Natural killer cell treated with Interleukin-12 subunit alpha and Interleukin-12 subunit beta and Interleukin-15 and Interleukin-18, amount 100 ng/mL, for 72 hours (primary cell): ENCODE measurements at regions not wholly inside any gene's neighbourhood (a gene's known extent, or its start where the extent isn't known, plus 50 kb on each side); places are given as distances from the start of the nearest gene placed in this dataset.
A peak's percentile ranks its signal among the peaks of the same experiment; 100 is the strongest.

Source experiments
- ATAC-seq, 2 donors: fragments of 150-1000 bp; cut with Tn5 transposase in 1 of 2; sonication (Bioruptor Pico), chemical (Tn5 transposase) in 1 of 2; 2 replicates each; pipeline ENCODE4 v1.10.0; 2021
- DNase-seq: peaks from one replicate; pipeline ENCODE4 v3.0.0; 2022; ENCODE audit warnings: low spot score
- H3K27ac Mint-ChIP-seq, 2 donors: 1 replicate in 1 of 2; 2 replicates in 1 of 2; pipeline ENCODE4 v1.8.0; 2022; ENCODE audit warnings: mixed read lengths in 2 of 2, mild to moderate bottlenecking in 1 of 2, moderate library complexity in 1 of 2
- H3K27me3 Mint-ChIP-seq, 2 donors: 1 replicate in 1 of 2; 2 replicates in 1 of 2; pipeline ENCODE4 v1.8.0; 2022; ENCODE audit warnings: mixed read lengths in 2 of 2
- H3K36me3 Mint-ChIP-seq: one replicate; pipeline ENCODE4 v1.8.0; 2022; ENCODE audit warnings: mixed read lengths
- H3K4me1 Mint-ChIP-seq, 2 donors: 1 replicate in 1 of 2; 2 replicates in 1 of 2; pipeline ENCODE4 v1.8.0; 2022; ENCODE audit warnings: low read depth in 2 of 2, mixed read lengths in 2 of 2, mild to moderate bottlenecking in 1 of 2
- H3K4me3 Mint-ChIP-seq: one replicate; pipeline ENCODE4 v1.8.0; 2022; ENCODE audit warnings: mixed read lengths
- H3K9me3 Mint-ChIP-seq: 2 replicates; pipeline ENCODE4 v1.8.0; 2022; ENCODE audit warnings: mixed read lengths

DNA sequence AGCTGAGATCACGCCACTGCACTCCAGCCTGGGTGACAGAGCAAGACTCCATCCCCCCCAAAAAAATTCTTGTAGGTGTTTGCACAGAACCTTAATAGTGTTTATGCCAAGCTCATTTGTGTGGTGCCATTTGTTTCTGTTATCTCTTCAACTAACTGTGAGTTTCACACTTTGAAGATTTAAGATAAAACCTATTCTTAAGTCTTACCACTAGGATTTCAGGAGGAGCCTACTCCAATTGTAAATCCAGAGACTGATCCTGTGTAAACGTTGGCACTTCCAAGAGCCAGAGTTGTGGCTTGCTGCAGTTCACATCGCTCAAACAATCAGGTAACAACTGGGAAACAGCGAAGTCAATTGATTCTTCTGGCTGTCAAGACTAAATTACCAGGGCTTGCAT is 242.4 kb upstream of the SATB1 start:
- no peak for DNase-seq
- H3K27me3 Mint-ChIP-seq: no peaks in the 10 kb centered on the region
- H3K36me3 Mint-ChIP-seq: peaks cover 16% of the 10 kb centered on the region
- H3K27ac Mint-ChIP-seq: peak overlapping the region in 1 of 2 donors; percentile 93
- H3K4me1 Mint-ChIP-seq: peaks cover 35 to 37% of the 10 kb centered on the region in 2 donors
- peaks cover 6% of the 10 kb centered on the region for H3K9me3 Mint-ChIP-seq
- no peak overlapping the region for H3K4me3 Mint-ChIP-seq
- no peak for ATAC-seq

DNA sequence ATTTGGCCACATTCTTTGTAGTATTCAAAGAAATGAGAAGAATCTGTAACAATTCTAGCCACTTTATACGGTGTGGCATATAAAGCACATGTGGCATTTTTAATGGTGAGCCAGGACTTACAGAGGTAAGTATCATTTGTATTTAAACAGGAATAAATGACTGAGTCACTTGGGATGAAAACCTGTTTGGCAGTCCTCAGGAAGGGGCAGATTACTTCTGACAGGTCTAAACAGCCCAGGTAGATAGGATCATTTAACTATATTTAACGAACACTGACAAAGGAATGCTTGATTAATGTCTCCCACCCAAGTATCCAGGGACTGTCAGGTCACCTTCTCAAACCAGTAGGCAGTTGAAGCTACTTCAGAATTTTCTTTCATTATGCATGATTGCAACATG is 241.5 kb upstream of the SATB1 start:
- DNase-seq: no peak
- Mint-ChIP-seq H3K4me3 (no peak overlapping the region), H3K4me1 (peaks cover 33 to 34% of the 10 kb centered on the region in 2 donors), H3K27ac (peak overlapping the region in 1 of 2 donors; percentile 21), H3K36me3 (peaks cover 16% of the 10 kb centered on the region), H3K27me3 (no peaks in the 10 kb centered on the region), H3K9me3 (peaks cover 10% of the 10 kb centered on the region)
- ATAC-seq: no peak

GRCh38 chr3:18660059-18660458 is 234.9 kb upstream of the SATB1 start:
- H3K4me3 Mint-ChIP-seq: peak overlapping the region; percentile 25
- H3K9me3 Mint-ChIP-seq: peaks cover 9% of the 10 kb centered on the region
- no peak for DNase-seq
- H3K27ac Mint-ChIP-seq: peak overlapping the region; percentile 89 to 94
- peaks cover 45 to 57% of the 10 kb centered on the region in 2 donors for H3K4me1 Mint-ChIP-seq
- peak; percentile 74 to 82 for ATAC-seq
- no peaks in the 10 kb centered on the region for H3K27me3 Mint-ChIP-seq
- peaks cover 19% of the 10 kb centered on the region for H3K36me3 Mint-ChIP-seq

- H3K9me3 Mint-ChIP-seq: peaks cover 9% of the 10 kb centered on the region
- no peak for DNase-seq
- peaks cover 48 to 62% of the 10 kb centered on the region in 2 donors for H3K4me1 Mint-ChIP-seq
- peak overlapping the region; percentile 64 for H3K4me3 Mint-ChIP-seq
- peak in 1 of 2 donors; percentile 72 for ATAC-seq
- peak overlapping the region; percentile 89 to 94 for H3K27ac Mint-ChIP-seq
- H3K27me3 Mint-ChIP-seq: no peaks in the 10 kb centered on the region
- peaks cover 20% of the 10 kb centered on the region for H3K36me3 Mint-ChIP-seq
Measured at GRCh38 chr3:18657858-18658820, 233.0 kb upstream of the SATB1 start.

GRCh38 chr3:18656866-18657265 is 231.7 kb upstream of the SATB1 start:
- no peak for ATAC-seq
- Mint-ChIP-seq H3K27me3 (no peaks in the 10 kb centered on the region), H3K4me3 (peak overlapping the region; percentile 64), H3K27ac (peak overlapping the region; percentile 89 to 94), H3K36me3 (peaks cover 24% of the 10 kb centered on the region), H3K4me1 (peaks cover 49 to 72% of the 10 kb centered on the region in 2 donors), H3K9me3 (peaks cover 8% of the 10 kb centered on the region)
- DNase-seq: no peak

- peaks cover 24% of the 10 kb centered on the region for H3K36me3 Mint-ChIP-seq
- H3K4me1 Mint-ChIP-seq: peaks cover 47 to 72% of the 10 kb centered on the region in 2 donors
- peak overlapping the region; percentile 64 for H3K4me3 Mint-ChIP-seq
- H3K27me3 Mint-ChIP-seq: no peaks in the 10 kb centered on the region
- ATAC-seq: peak in 1 of 2 donors; percentile 52
- DNase-seq: no peak
- H3K27ac Mint-ChIP-seq: peak overlapping the region; percentile 89 to 94
- H3K9me3 Mint-ChIP-seq: peaks cover 8% of the 10 kb centered on the region
Measured at GRCh38 chr3:18656410-18656809, 231.3 kb upstream of the SATB1 start.

DNA sequence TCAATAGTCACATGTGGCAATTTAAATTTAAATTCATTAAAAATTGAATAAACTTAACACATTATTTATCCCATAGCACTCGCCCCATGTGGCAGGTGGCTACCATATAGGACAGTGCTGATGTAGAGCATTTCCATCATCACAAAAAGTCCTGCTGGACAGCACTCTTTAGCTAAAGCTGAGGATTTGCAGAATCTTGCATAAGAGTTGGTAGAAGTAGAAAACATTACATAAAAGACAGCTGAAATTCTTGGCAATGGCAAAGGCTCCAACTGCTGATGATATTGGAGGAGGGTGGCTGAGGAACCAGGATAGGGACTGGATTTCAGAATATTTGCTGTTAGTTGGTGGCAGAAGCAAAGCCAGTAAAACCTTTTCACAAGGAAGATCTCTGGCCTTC is 230.7 kb upstream of the SATB1 start:
- DNase-seq (no peak), ATAC-seq (no peak)
- H3K36me3 Mint-ChIP-seq: peaks cover 18% of the 10 kb centered on the region
- peaks cover 4% of the 10 kb centered on the region for H3K9me3 Mint-ChIP-seq
- H3K27ac Mint-ChIP-seq: peak overlapping the region; percentile 89 to 94
- H3K4me1 Mint-ChIP-seq: peaks cover 42 to 70% of the 10 kb centered on the region in 2 donors
- no peaks in the 10 kb centered on the region for H3K27me3 Mint-ChIP-seq
- peak overlapping the region; percentile 64 for H3K4me3 Mint-ChIP-seq

DNA sequence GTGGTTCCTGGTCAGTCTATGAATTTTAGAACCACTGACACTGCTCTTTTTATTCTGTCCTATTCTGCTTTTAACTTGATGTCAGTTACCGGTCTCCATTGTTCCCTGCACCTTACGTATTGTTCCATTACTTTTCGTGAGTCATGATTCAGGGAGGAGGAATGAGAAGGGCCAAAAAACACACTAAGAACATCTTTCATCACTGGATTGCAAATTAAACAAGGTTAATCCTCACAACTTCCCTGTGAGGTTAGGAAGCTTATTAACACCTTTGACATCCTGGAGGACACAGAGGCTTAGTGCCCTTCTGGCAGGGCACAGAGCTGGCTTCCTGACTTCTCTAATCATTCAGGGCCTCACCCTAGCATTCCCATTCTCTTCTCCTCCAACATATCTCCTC is 227.6 kb upstream of the SATB1 start:
- DNase-seq (no peak), ATAC-seq (no peak)
- Mint-ChIP-seq H3K4me3 (no peak overlapping the region), H3K36me3 (peaks cover 18% of the 10 kb centered on the region), H3K27me3 (no peaks in the 10 kb centered on the region), H3K27ac (peak overlapping the region; percentile 88 to 94), H3K4me1 (peaks cover 48 to 77% of the 10 kb centered on the region in 2 donors), H3K9me3 (peaks cover 3% of the 10 kb centered on the region)

DNA sequence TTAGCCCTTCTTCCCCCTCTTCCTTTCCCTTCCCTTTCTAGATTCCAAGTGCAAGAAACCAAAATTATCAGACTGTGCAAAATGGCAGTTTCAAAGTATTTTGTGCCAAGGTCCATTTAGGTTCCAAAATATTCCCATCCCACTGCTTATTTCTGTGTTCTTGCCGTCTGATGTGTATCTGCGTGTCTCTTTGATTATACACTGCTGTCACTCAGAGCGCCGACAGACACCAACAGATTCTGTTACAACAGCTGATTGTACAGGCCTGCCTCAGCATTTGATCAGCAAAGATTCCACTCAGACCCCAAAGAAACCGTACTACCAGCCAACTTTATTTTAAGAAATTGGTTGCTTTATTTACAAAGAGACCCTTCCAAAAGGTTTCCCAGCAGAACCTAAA is 225.6 kb upstream of the SATB1 start:
- no peak for DNase-seq
- Mint-ChIP-seq H3K36me3 (peaks cover 30% of the 10 kb centered on the region), H3K27ac (peak overlapping the region; percentile 88 to 94), H3K9me3 (peaks cover 3% of the 10 kb centered on the region), H3K4me3 (peak overlapping the region; percentile 56), H3K27me3 (no peaks in the 10 kb centered on the region), H3K4me1 (peaks cover 39 to 75% of the 10 kb centered on the region in 2 donors)
- no peak for ATAC-seq

GRCh38 chr3:18649666-18650363 is 224.7 kb upstream of the SATB1 start:
- DNase-seq (peak; percentile 62), ATAC-seq (peak; percentile 89 to 90)
- no peaks in the 10 kb centered on the region for H3K27me3 Mint-ChIP-seq
- peak overlapping the region; percentile 88 to 94 for H3K27ac Mint-ChIP-seq
- peaks cover 6% of the 10 kb centered on the region for H3K9me3 Mint-ChIP-seq
- peaks cover 41 to 78% of the 10 kb centered on the region in 2 donors for H3K4me1 Mint-ChIP-seq
- peaks cover 35% of the 10 kb centered on the region for H3K36me3 Mint-ChIP-seq
- H3K4me3 Mint-ChIP-seq: peak overlapping the region; percentile 56

DNA sequence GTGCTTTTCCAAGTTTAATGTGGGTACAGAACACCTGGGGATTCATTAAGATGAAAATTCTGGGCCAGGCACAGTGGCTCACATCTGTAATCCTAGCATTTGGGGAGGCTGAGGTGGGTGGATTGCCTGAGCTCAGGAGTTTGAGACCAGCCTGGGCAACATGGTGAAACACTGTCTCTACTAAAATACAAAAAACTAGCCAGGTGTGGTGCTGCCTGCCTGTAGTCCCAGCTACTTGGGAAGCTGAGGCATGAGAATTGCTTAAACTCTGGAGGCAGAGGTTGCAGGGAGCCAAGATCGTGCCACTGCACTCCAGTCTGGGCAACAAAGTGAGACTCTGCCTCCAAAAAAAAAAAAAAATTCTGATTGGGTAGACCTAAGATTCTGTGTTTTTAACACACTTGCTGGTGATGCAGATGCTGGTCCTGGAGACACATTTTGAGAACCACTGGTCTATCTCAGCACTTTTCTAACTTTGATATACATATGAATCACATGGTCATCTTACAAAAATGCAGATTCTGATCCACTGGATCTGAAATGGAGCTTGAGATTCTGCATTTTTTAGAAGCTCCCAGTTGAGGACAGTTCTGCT is 223.8 kb upstream of the SATB1 start:
- H3K4me1 Mint-ChIP-seq: peaks cover 46 to 83% of the 10 kb centered on the region in 2 donors
- H3K4me3 Mint-ChIP-seq: peak overlapping the region; percentile 56
- H3K36me3 Mint-ChIP-seq: peaks cover 34% of the 10 kb centered on the region
- DNase-seq: no peak
- ATAC-seq: peak in 1 of 2 donors; percentile 21
- H3K9me3 Mint-ChIP-seq: peaks cover 6% of the 10 kb centered on the region
- peak overlapping the region; percentile 88 to 94 for H3K27ac Mint-ChIP-seq
- H3K27me3 Mint-ChIP-seq: no peaks in the 10 kb centered on the region

- H3K36me3 Mint-ChIP-seq: peaks cover 32% of the 10 kb centered on the region
- no peaks in the 10 kb centered on the region for H3K27me3 Mint-ChIP-seq
- DNase-seq (no peak), ATAC-seq (no peak)
- peaks cover 47 to 85% of the 10 kb centered on the region in 2 donors for H3K4me1 Mint-ChIP-seq
- H3K4me3 Mint-ChIP-seq: no peak overlapping the region
- H3K27ac Mint-ChIP-seq: peak overlapping the region; percentile 88 to 94
- peaks cover 6% of the 10 kb centered on the region for H3K9me3 Mint-ChIP-seq
Measured at GRCh38 chr3:18648159-18648558, 223.0 kb upstream of the SATB1 start.

- no peaks in the 10 kb centered on the region for H3K27me3 Mint-ChIP-seq
- ATAC-seq: no peak
- peak overlapping the region; percentile 88 to 94 for H3K27ac Mint-ChIP-seq
Measured at GRCh38 chr3:18645619-18646018, 220.5 kb upstream of the SATB1 start.

More at GRCh38 chr3:18645619-18646018, 220.5 kb upstream of the SATB1 start:
- peaks cover 40% of the 10 kb centered on the region for H3K36me3 Mint-ChIP-seq
- H3K9me3 Mint-ChIP-seq: peaks cover 14% of the 10 kb centered on the region
- H3K4me3 Mint-ChIP-seq: no peak overlapping the region
- no peak for DNase-seq
- peaks cover 54 to 75% of the 10 kb centered on the region in 2 donors for H3K4me1 Mint-ChIP-seq
